ENCODE measurements at regions not wholly inside any gene's neighbourhood (a gene's known extent, or its start where the extent isn't known, plus 50 kb on each side); places are given as distances from the start of the nearest gene placed in this dataset.
"Not testable (repeated sequence)": the region's sequence is repeated elsewhere in the genome, so short reads cannot be mapped to it uniquely, and the experiment has no call there.

- ATAC-seq; DNase-seq; intact Hi-C loops (cut with micrococcal nuclease); H3K27ac Mint-ChIP-seq; H3K4me1 ChIP-seq (ENCODE audit: control insufficient read depth, insufficient read depth, low read length); H3K36me3 Mint-ChIP-seq; H3K4me1 Mint-ChIP-seq; H3K36me3 ChIP-seq (ENCODE audit: control insufficient read depth, insufficient read depth, low read length); H3K4me3 Mint-ChIP-seq; H3K27ac ChIP-seq (ENCODE audit: low read length); H3K9me3 ChIP-seq (ENCODE audit: control insufficient read depth, insufficient read depth, low read length); H3K4me3 ChIP-seq (ENCODE audit: low read length); H3K27me3 ChIP-seq (ENCODE audit: control insufficient read depth, insufficient read depth, low read length); H3K27me3 Mint-ChIP-seq (ENCODE audit: low read depth in 2 of 2): not testable (repeated sequence)
- WGBS (ENCODE audit: insufficient coverage): 92% methylated on average over 13 of the region's 13 CpGs
- peaks cover 6 to 13% of the 10 kb centered on the region in 2 donors for H3K9me3 Mint-ChIP-seq
Observed at GRCh38 chr2:132068407-132068806, 93.3 kb downstream of the ANKRD30BL start.

GRCh38 chr2:132065391-132065790, 96.4 kb downstream of the ANKRD30BL start:
- no CpG with 5 or more reads among the region's 2 CpGs for WGBS (ENCODE audit: insufficient coverage)
- not testable (repeated sequence) for H3K27me3 ChIP-seq (ENCODE audit: control insufficient read depth, insufficient read depth, low read length)

GRCh38 chr2:132039609-132040236, 122.0 kb downstream of the ANKRD30BL start:
- H3K27ac ChIP-seq (ENCODE audit: low read length); ATAC-seq; DNase-seq; H3K27ac Mint-ChIP-seq; H3K4me1 ChIP-seq (ENCODE audit: control insufficient read depth, insufficient read depth, low read length); H3K4me3 ChIP-seq (ENCODE audit: low read length); H3K36me3 Mint-ChIP-seq; intact Hi-C loops (cut with micrococcal nuclease); H3K9me3 ChIP-seq (ENCODE audit: control insufficient read depth, insufficient read depth, low read length); H3K4me3 Mint-ChIP-seq; H3K9me3 Mint-ChIP-seq; H3K36me3 ChIP-seq (ENCODE audit: control insufficient read depth, insufficient read depth, low read length); H3K4me1 Mint-ChIP-seq: not testable (repeated sequence)
- peaks cover 6 to 15% of the 10 kb centered on the region in 2 donors for H3K27me3 Mint-ChIP-seq (ENCODE audit: low read depth in 2 of 2)
- 71% methylated on average over 1 of the region's 5 CpGs for WGBS (ENCODE audit: insufficient coverage)
- peaks cover 20% of the 10 kb centered on the region for H3K27me3 ChIP-seq (ENCODE audit: control insufficient read depth, insufficient read depth, low read length)

More at GRCh38 chr2:132065391-132065790, 96.4 kb downstream of the ANKRD30BL start:
- H3K9me3 ChIP-seq (ENCODE audit: control insufficient read depth, insufficient read depth, low read length); intact Hi-C loops (cut with micrococcal nuclease); H3K4me1 ChIP-seq (ENCODE audit: control insufficient read depth, insufficient read depth, low read length); H3K4me3 ChIP-seq (ENCODE audit: low read length); H3K4me1 Mint-ChIP-seq; H3K4me3 Mint-ChIP-seq; H3K36me3 ChIP-seq (ENCODE audit: control insufficient read depth, insufficient read depth, low read length); H3K27me3 Mint-ChIP-seq (ENCODE audit: low read depth in 2 of 2); ATAC-seq; H3K36me3 Mint-ChIP-seq; H3K27ac ChIP-seq (ENCODE audit: low read length); H3K27ac Mint-ChIP-seq: not testable (repeated sequence)
- peaks cover 6 to 13% of the 10 kb centered on the region in 2 donors for H3K9me3 Mint-ChIP-seq
- peak in 1 of 2 donors; percentile 1 for DNase-seq

- peaks cover 6 to 15% of the 10 kb centered on the region in 2 donors for H3K27me3 Mint-ChIP-seq (ENCODE audit: low read depth in 2 of 2)
- H3K9me3 ChIP-seq (ENCODE audit: control insufficient read depth, insufficient read depth, low read length); ATAC-seq; DNase-seq; H3K36me3 ChIP-seq (ENCODE audit: control insufficient read depth, insufficient read depth, low read length); H3K27ac ChIP-seq (ENCODE audit: low read length); intact Hi-C loops (cut with micrococcal nuclease); H3K9me3 Mint-ChIP-seq; H3K4me1 ChIP-seq (ENCODE audit: control insufficient read depth, insufficient read depth, low read length); H3K4me1 Mint-ChIP-seq; H3K27ac Mint-ChIP-seq; H3K4me3 Mint-ChIP-seq; H3K4me3 ChIP-seq (ENCODE audit: low read length); H3K36me3 Mint-ChIP-seq: not testable (repeated sequence)
- H3K27me3 ChIP-seq (ENCODE audit: control insufficient read depth, insufficient read depth, low read length): peaks cover 20% of the 10 kb centered on the region
- 0% methylated on average over 1 of the region's 1 CpG for WGBS (ENCODE audit: insufficient coverage)
Observed at GRCh38 chr2:132038883-132039235, 122.9 kb downstream of the ANKRD30BL start.

- Mint-ChIP-seq H3K4me1 (no peaks in the 10 kb centered on the region), H3K4me3 (no peak overlapping the region), H3K27me3 (ENCODE audit: low read depth in 2 of 2) (peaks cover 6 to 15% of the 10 kb centered on the region in 2 donors), H3K36me3 (no peaks in the 10 kb centered on the region), H3K9me3 (peaks cover 7% of the 10 kb centered on the region in 2 donors), H3K27ac (no peak overlapping the region)
- no peaks in the 10 kb centered on the region for H3K36me3 ChIP-seq (ENCODE audit: control insufficient read depth, insufficient read depth, low read length)
- ATAC-seq (no peak), DNase-seq (no peak)
- 1% methylated on average over 81 of the region's 84 CpGs for WGBS (ENCODE audit: insufficient coverage)
- peaks cover 8% of the 10 kb centered on the region for H3K9me3 ChIP-seq (ENCODE audit: control insufficient read depth, insufficient read depth, low read length)
- H3K4me1 ChIP-seq (ENCODE audit: control insufficient read depth, insufficient read depth, low read length): peaks cover 8% of the 10 kb centered on the region
- H3K27me3 ChIP-seq (ENCODE audit: control insufficient read depth, insufficient read depth, low read length): peaks cover 20% of the 10 kb centered on the region
- H3K27ac ChIP-seq (ENCODE audit: low read length): no peak overlapping the region
- intact Hi-C loops (cut with micrococcal nuclease): no loop called here
- no peak for TF ChIP-seq CTCF (IDR thresholded peaks at IDR 0.05)
- H3K4me3 ChIP-seq (ENCODE audit: low read length): no peak overlapping the region
Observed at GRCh38 chr2:132038179-132038882, 123.4 kb downstream of the ANKRD30BL start.

Measured in natural killer cell (primary cell).